ENCODE measurements at regions not wholly inside any gene's neighbourhood (a gene's known extent, or its start where the extent isn't known, plus 50 kb on each side); places are given as distances from the start of the nearest gene placed in this dataset.

DNA sequence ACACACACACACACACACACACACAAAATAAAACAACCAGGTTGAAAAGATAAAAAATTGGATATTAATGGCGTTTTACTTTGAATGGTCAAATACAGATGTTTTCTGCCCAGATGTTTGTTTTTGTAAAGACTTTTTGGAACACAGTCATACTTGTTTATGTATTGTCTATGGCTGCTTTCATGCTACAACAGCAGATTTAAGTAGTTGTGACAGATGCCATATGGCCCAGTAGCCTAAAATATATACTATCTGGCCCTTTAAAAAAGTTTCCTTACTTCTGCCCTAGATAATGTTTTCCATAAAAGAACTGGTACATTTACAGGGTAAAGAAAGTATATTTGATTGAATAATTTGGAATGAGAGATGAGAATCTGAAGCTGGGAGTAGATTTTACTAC, 1362.8 kb upstream of the SEL1L start:
- intact Hi-C loops (cut with micrococcal nuclease) = no loop called here
- H3K9me3 ChIP-seq (ENCODE audit: control insufficient read depth, insufficient read depth, low read length) = no peaks in the 10 kb centered on the region
- Mint-ChIP-seq H3K4me3 (no peak overlapping the region), H3K4me1 (no peaks in the 10 kb centered on the region), H3K36me3 (no peaks in the 10 kb centered on the region), H3K27ac (no peak overlapping the region), H3K27me3 (ENCODE audit: low read depth in 2 of 2) (no peaks in the 10 kb centered on the region), H3K9me3 (peaks cover 8 to 9% of the 10 kb centered on the region in 2 donors)
- DNase-seq = no peak
- TF ChIP-seq, protein P1, sequence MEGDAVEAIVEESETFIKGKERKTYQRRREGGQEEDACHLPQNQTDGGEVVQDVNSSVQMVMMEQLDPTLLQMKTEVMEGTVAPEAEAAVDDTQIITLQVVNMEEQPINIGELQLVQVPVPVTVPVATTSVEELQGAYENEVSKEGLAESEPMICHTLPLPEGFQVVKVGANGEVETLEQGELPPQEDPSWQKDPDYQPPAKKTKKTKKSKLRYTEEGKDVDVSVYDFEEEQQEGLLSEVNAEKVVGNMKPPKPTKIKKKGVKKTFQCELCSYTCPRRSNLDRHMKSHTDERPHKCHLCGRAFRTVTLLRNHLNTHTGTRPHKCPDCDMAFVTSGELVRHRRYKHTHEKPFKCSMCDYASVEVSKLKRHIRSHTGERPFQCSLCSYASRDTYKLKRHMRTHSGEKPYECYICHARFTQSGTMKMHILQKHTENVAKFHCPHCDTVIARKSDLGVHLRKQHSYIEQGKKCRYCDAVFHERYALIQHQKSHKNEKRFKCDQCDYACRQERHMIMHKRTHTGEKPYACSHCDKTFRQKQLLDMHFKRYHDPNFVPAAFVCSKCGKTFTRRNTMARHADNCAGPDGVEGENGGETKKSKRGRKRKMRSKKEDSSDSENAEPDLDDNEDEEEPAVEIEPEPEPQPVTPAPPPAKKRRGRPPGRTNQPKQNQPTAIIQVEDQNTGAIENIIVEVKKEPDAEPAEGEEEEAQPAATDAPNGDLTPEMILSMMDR (IDR thresholded peaks at IDR 0.05) = no peak
- ATAC-seq = no peak
- H3K27me3 ChIP-seq (ENCODE audit: control insufficient read depth, insufficient read depth, low read length) = no peaks in the 10 kb centered on the region
- H3K4me3 ChIP-seq (ENCODE audit: low read length) = no peak overlapping the region
- no peak overlapping the region for H3K27ac ChIP-seq (ENCODE audit: low read length)
- H3K4me1 ChIP-seq (ENCODE audit: control insufficient read depth, insufficient read depth, low read length) = no peaks in the 10 kb centered on the region
- H3K36me3 ChIP-seq (ENCODE audit: control insufficient read depth, insufficient read depth, low read length) = no peaks in the 10 kb centered on the region
- 70% methylated on average over 1 of the region's 1 CpG for WGBS (ENCODE audit: insufficient coverage)

DNA sequence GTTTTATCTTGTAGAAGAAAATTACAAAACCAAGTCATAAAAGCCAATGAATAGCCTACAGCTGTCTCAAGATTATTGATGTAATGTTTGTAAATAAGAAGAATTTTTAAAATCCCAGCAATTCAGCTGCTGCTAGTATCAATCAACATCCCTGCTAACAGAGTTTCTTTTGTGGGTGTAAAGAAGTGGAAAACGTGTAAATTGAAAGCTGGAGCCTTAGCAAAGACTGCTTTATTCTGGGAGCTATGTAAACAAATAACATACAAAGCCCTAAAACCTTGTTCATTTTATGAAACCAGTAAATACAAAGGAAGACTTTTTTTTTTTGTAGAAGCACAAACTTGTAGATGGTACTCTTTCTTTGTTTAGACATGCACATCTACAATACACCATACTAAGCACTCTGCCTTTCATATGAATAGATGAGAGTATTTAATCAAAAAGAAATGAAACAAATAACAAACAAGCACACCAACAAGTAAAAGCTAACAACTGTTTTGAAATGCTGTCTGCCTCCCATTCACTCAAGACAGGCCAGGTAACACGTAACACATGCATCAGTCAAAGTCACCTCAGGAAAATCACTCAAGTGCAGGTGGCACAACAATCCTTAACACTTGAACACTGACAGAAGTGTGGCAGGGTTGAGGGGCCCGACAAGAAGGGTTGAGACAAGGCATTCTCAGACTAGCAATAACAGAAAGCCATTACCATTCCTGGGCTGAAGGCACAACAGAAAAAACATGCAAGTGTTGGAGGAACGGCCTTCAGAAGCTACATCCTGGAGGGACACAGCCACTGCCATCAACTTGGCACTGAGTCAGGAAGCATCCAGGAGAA, 1364.0 kb upstream of the SEL1L start:
- no peaks in the 10 kb centered on the region for H3K9me3 ChIP-seq (ENCODE audit: control insufficient read depth, insufficient read depth, low read length)
- TF ChIP-seq, protein P1 (IDR thresholded peaks at IDR 0.05) = no peak
- WGBS (ENCODE audit: insufficient coverage) = 80% methylated on average over 3 of the region's 4 CpGs
- peaks cover 12 to 15% of the 10 kb centered on the region in 2 donors for H3K9me3 Mint-ChIP-seq
- no peak for ATAC-seq
- intact Hi-C loops (cut with micrococcal nuclease) = no loop called here
- no peak overlapping the region for H3K4me3 Mint-ChIP-seq
- H3K27me3 ChIP-seq (ENCODE audit: control insufficient read depth, insufficient read depth, low read length) = no peaks in the 10 kb centered on the region
- no peaks in the 10 kb centered on the region for H3K27me3 Mint-ChIP-seq (ENCODE audit: low read depth in 2 of 2)
- no peaks in the 10 kb centered on the region for H3K36me3 ChIP-seq (ENCODE audit: control insufficient read depth, insufficient read depth, low read length)
- H3K36me3 Mint-ChIP-seq = no peaks in the 10 kb centered on the region
- no peaks in the 10 kb centered on the region for H3K4me1 Mint-ChIP-seq
- H3K4me3 ChIP-seq (ENCODE audit: low read length) = no peak overlapping the region
- H3K27ac Mint-ChIP-seq = no peak overlapping the region
- DNase-seq = no peak
- no peaks in the 10 kb centered on the region for H3K4me1 ChIP-seq (ENCODE audit: control insufficient read depth, insufficient read depth, low read length)
- no peak overlapping the region for H3K27ac ChIP-seq (ENCODE audit: low read length)

DNA sequence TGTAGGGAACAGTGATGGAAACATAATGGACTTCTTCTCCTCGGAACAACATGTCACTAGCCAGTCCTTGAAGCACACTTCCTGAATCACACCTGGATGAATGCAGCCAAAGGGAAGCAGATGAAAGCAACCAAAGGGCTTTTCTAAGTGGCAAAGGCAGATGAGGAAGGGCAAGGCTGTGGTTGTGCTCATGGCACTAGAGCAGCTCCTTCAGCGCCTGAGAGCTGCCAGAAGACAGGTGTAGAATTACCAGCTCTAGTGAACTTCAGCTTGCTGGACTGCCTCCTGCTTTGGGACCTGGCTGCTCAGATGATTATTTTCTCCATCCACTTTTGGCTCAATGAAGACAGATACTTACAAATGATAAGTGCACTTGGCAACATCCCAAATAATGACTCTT, 1372.1 kb upstream of the SEL1L start:
- DNase-seq (no peak), ATAC-seq (no peak)
- Mint-ChIP-seq H3K4me1 (no peaks in the 10 kb centered on the region), H3K27me3 (ENCODE audit: low read depth in 2 of 2) (no peaks in the 10 kb centered on the region), H3K36me3 (peaks cover 16% of the 10 kb centered on the region), H3K9me3 (peaks cover 27 to 40% of the 10 kb centered on the region in 2 donors), H3K27ac (no peak overlapping the region), H3K4me3 (no peak overlapping the region)
- peaks cover 6% of the 10 kb centered on the region for H3K9me3 ChIP-seq (ENCODE audit: control insufficient read depth, insufficient read depth, low read length)
- no peak overlapping the region for H3K27ac ChIP-seq (ENCODE audit: low read length)
- WGBS (ENCODE audit: insufficient coverage) = 83% methylated on average over 2 of the region's 2 CpGs
- H3K4me3 ChIP-seq (ENCODE audit: low read length) = no peak overlapping the region
- H3K4me1 ChIP-seq (ENCODE audit: control insufficient read depth, insufficient read depth, low read length) = no peaks in the 10 kb centered on the region
- TF ChIP-seq, protein P1 (IDR thresholded peaks at IDR 0.05) = no peak
- intact Hi-C loops (cut with micrococcal nuclease) = no loop called here
- H3K36me3 ChIP-seq (ENCODE audit: control insufficient read depth, insufficient read depth, low read length) = no peaks in the 10 kb centered on the region
- H3K27me3 ChIP-seq (ENCODE audit: control insufficient read depth, insufficient read depth, low read length) = no peaks in the 10 kb centered on the region

DNA sequence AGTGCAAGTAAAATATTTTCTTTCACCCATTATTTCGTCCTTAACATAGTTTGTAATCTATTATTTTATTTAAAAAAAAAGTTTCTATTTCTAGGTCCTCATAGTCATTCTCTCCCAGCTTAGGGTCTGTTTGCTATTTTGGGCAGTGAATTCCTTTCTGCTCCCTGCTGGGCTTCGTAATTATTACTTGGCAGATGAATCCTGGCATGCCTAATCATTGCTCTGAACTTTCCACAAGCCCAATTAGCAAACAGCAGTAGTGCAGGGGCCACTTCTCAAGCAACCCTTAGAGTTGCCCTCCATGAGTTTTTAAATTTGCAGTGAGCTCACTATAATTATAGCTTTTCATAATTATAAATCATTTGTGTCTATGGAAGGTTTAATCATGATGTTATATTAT, 1378.3 kb upstream of the SEL1L start:
- Histone ChIP-seq H3K36me3 (ENCODE audit: control insufficient read depth, insufficient read depth, low read length) (no peaks in the 10 kb centered on the region), H3K9me3 (ENCODE audit: control insufficient read depth, insufficient read depth, low read length) (peaks cover 2% of the 10 kb centered on the region), H3K4me3 (ENCODE audit: low read length) (no peak overlapping the region), H3K27me3 (ENCODE audit: control insufficient read depth, insufficient read depth, low read length) (no peaks in the 10 kb centered on the region), H3K4me1 (ENCODE audit: control insufficient read depth, insufficient read depth, low read length) (no peaks in the 10 kb centered on the region), H3K27ac (ENCODE audit: low read length) (no peak overlapping the region)
- no peaks in the 10 kb centered on the region for H3K36me3 Mint-ChIP-seq
- ATAC-seq (no peak), DNase-seq (no peak)
- WGBS (ENCODE audit: insufficient coverage) = 45% methylated on average over 1 of the region's 2 CpGs
- no peaks in the 10 kb centered on the region for H3K4me1 Mint-ChIP-seq
- intact Hi-C loops (cut with micrococcal nuclease) = no loop called here
- no peak overlapping the region for H3K4me3 Mint-ChIP-seq
- H3K27me3 Mint-ChIP-seq (ENCODE audit: low read depth in 2 of 2) = no peaks in the 10 kb centered on the region
- TF ChIP-seq, protein P1 (IDR thresholded peaks at IDR 0.05) = no peak
- H3K9me3 Mint-ChIP-seq = peaks cover 22 to 25% of the 10 kb centered on the region in 2 donors
- no peak overlapping the region for H3K27ac Mint-ChIP-seq

All from natural killer cell (primary cell).